ENCODE measurements at regions not wholly inside any gene's neighbourhood (a gene's known extent, or its start where the extent isn't known, plus 50 kb on each side); places are given as distances from the start of the nearest gene placed in this dataset.

- TF ChIP-seq RCOR1 (IDR thresholded peaks at IDR 0.05; ENCODE audit: low read length) (no peak), FOXM1 (IDR thresholded peaks at IDR 0.05; ENCODE audit: low read depth) (no peak), EP300 (IDR thresholded peaks at IDR 0.05; ENCODE audit: borderline replicate concordance in 1 of 2, low read depth in 1 of 2, low read length in 1 of 2) (no peak), CTCF (IDR thresholded peaks at IDR 0.05) (no peak), RFX5 (IDR thresholded peaks at IDR 0.05; ENCODE audit: low read length) (no peak), USF1 (IDR thresholded peaks at IDR 0.05; ENCODE audit: borderline replicate concordance, low read depth) (no peak), FOXJ3 (CRISPR knock-in tag; IDR thresholded peaks at IDR 0.05) (no peak), EZH2phosphoT487 (IDR thresholded peaks at IDR 0.05; ENCODE audit: borderline replicate concordance, low read depth) (no peak), ELF1 (IDR thresholded peaks at IDR 0.05) (no peak), POLR2AphosphoS5 (IDR thresholded peaks at IDR 0.05; ENCODE audit: low read depth, low read length) (no peak), MEF2A (IDR thresholded peaks at IDR 0.05; ENCODE audit: borderline replicate concordance, low read depth) (no peak), MAX (IDR thresholded peaks at IDR 0.05; ENCODE audit: low read depth) (no peak)
- TF ChIP-seq, protein P1, sequence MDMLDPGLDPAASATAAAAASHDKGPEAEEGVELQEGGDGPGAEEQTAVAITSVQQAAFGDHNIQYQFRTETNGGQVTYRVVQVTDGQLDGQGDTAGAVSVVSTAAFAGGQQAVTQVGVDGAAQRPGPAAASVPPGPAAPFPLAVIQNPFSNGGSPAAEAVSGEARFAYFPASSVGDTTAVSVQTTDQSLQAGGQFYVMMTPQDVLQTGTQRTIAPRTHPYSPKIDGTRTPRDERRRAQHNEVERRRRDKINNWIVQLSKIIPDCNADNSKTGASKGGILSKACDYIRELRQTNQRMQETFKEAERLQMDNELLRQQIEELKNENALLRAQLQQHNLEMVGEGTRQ (IDR thresholded peaks at IDR 0.05; ENCODE audit: borderline replicate concordance, low read depth, low read length): no peak
These were observed 247.3 kb downstream of the NUP35 start for GRCh38 chr2:183371545-183371944.

Data from SK-N-SH (cell line).